Dedifferentiated amniotic fluid mesenchymal stem cell (primary cell): ENCODE measurements at regions not wholly inside any gene's neighbourhood (a gene's known extent, or its start where the extent isn't known, plus 50 kb on each side); places are given as distances from the start of the nearest gene placed in this dataset.
"Not testable (repeated sequence)": the region's sequence is repeated elsewhere in the genome, so short reads cannot be mapped to it uniquely, and the experiment has no call there.

Experiments used
- DNase-seq: peaks from one replicate; pipeline ENCODE4 v3.0.0-alpha.2; 2016; ENCODE audit errors: extremely low spot score

DNA sequence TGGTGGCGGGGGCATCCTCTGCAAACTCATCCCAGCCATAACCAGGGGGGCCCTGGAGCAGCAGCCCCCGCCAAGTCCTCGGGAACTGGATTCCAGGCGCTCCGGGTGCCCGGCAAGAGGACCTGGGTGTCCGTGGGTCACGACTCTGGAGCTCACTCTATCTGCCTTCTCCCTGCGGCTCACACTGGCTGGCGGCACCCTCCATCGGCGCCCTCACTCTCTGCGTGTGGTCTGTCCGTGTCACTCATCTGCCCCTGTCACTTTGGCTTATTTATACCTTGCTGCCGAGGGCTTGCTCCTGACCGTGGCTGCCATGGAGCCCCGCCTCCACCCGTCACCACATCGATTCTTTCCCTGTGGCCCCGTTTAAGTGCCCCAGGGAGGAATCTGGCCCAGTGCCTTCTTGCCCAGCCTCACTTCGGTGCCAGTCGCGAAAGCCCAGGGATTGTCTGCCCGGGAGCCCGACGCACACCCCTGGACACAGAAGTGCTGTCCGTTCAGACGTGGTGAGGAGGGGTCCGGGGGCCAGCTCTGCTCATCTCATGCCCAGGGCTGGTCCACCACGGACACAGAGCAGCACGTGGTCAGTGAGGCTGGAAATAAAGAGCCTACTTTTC is 115.7 kb upstream of the ZNF469 start:
- DNase-seq: not testable (repeated sequence)

DNA sequence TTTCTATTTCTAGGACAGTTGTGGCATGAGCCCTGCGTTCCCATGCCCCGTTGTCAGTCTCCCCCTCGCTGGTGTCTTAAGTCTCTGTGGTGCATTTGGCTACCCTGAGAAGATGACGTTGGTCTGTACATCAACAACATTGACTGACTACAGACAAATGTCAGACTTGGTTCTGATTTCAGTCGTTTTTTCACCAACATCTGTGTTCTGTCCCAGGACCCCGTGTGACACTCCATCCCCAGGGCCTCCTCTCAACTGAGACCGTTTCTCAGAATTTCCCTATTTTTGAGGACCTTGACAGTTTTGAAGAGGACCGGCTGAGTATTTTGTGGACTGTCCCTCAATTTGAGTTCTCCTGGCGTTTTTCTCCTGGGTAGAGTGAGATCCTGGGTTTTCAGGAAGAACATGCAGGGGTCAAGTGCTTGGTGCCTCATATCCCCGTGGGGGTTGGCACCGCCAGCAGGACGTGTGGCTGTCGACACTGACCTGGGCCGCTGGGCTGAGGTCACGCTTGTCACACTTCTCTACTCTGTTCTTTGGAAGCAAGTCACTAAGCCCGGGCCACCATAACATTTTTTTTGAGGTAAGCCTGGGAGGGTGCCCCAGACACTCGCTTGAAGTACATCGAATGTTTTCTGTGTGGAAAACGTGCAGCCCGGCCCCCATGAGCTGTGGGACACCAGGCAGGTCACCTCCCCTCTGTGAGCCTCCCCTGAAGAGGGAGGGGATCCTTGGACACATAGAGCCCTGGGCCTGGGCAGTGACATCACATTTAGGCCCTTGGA is 114.4 kb upstream of the ZNF469 start:
- DNase-seq: not testable (repeated sequence)

DNA sequence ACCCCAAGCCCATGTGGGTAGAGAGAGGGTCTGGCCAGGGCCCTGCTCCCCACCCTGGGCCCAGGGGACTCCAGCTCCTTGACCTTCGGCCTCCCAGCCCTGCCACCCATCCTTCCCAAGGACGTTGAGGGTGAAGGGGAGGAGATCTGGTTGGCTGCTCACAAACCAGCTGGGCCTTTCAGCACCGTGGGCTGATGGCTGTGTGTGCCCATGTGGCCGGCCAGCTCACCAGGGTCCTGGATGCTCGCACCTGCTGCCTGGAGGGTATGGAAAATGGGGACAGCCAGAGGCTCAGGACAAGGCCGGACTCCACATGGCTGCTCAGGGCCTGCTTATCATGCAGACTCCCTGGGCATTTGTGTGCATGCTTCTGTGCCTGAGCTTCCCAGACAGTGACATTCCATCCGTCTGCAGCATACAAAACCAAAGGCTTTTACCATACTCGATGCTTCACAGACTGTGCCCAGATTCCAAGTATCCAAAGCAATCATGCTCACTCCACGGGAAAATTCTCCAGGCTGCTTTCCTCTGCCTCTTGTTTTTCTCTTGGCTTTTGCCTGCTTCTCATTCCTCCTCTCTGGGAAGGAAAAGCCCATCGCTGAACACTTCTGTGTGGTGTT is 112.5 kb upstream of the ZNF469 start:
- DNase-seq: not testable (repeated sequence)

DNA sequence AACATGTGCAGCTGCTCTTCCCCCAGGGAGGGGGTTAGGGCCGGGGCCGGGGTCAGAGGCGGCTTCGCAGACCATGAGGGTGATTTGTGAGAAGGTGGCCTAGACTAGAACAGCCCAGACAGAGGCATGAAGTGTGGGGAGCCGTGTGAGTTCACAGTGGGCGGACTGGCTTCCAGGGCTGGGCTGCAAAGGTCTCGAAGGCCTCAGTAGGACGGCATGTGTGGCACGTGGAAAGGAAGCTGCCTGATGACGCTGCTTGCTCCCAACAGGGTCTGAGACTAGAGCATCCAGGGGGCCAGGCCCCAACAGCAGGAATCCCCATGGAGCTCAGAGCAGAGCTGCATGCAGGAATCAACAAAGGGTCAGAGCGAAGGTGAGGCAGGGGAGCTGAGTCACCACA is 111.5 kb upstream of the ZNF469 start:
- not testable (repeated sequence) for DNase-seq

DNA sequence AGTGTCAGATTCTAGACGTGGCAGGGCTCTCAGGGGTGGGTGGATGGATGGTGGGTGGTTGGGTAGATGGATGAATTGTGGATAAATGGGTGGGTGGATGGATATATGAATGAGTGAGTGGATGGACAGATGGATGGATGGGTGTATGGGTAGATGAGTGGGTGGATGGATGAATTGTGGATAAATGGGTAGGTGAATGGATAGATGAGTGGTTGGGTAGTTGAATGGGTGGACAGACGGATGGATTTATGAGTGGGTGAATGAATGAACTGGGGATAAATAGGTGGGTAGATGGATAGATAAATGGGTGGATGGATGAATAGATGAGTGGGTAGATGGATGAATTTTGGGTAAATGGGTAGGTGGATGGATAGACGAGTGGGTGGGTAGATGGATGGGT is 111.0 kb upstream of the ZNF469 start:
- DNase-seq: not testable (repeated sequence)

DNA sequence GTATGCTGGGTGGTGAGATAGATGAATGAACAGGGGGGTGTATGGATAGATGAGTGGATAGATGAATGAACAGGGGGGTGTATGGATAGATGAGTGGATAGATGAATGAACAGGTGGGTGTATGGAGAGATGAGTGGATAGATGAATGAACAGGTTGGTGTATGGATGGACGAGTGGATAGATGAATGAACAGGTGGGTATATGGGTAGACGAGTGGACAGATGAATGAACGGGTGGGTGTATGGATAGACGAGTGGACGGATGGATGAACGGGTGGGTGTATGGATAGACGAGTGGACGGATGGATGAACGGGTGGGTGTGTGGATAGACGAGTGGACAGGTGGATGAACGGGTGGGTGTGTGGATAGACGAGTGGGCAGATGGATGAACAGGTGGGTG is 110.3 kb upstream of the ZNF469 start:
- DNase-seq: not testable (repeated sequence)

DNA sequence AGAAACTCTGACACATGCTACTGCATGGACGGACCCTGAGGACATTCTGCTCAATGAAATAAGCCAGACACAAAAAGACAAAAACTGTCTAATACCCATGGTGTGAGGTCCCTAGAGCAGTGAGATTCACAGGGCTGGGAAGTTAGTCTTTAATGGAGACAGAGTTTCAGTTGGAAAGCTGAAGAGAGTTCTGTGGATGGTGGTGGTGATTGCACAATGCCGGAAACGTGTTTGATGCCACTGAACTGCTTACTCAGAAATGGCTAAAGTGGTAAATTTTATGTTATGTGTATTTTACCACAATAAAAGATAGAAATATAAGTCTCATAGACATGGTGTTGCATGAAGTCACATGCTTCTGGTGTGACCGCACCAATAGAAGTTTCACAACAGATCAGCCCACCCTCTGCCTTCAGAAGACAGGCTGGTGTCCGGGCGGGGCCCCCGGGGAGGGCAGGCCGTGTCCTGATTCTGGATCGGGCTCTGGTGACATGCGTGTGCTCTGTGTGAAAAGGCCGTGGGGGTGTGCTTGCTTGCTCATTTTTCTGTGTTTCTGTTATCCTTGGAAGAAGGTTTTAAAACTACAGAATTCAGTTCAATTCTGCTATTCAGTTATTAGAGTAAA is 108.5 kb upstream of the ZNF469 start:
- DNase-seq: peak; percentile 35

DNA sequence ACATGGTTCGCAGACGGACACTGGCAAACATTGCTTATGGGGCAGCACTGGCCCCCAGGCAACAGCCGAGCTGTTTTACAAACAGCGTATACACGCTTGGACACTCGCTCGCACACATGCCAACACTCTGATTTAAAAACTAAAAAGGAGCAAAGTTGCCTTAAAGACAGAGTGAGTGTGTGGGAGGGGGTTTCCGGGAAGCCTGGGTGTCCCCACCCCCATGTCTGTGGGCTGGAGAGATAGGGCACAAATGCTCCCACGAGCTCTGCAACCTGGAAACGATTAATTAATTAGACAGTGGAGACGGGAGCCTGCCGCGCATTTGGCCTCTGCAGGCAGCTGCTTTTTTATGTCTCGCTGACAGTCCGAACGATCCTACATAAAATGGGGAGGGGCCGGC is 107.9 kb upstream of the ZNF469 start:
- no peak for DNase-seq

DNA sequence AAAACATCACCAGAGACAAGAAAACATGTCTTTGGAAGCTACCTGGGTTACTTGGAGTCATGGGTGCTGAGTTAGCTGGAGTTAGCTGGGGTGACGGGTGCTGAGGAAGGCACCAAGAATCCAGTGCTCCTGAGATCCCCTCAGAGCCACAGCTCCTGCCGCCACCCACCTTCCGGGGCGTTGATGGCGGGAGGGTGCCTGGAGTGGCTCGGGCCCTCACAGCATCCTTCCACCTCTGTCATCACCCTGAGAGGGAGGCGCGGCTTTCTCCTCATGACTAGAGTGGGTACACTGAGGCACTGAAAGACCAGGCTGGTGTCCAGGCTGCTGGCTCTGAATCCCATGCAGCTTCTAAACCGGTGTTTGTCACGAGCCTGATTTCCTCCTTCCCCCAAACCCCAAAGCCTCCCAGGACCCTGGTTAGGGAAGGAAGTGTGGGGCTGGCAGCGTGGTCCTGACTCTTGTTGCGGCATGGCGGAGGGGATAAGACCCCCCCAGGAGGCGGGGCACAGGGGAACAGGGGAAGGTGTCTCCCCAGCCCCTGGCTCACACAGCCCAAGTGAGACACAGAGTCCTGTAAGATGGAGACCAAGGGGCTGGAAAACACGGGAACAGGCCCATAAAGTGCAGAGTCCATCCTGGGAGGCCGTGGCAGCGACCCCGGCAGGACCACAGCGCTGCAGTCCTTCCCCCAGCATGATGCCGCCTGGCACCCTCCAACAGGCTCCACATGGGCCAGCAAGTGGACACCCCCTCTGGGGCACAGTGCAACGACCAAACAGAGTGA is 107.2 kb upstream of the ZNF469 start:
- not testable (repeated sequence) for DNase-seq

DNA sequence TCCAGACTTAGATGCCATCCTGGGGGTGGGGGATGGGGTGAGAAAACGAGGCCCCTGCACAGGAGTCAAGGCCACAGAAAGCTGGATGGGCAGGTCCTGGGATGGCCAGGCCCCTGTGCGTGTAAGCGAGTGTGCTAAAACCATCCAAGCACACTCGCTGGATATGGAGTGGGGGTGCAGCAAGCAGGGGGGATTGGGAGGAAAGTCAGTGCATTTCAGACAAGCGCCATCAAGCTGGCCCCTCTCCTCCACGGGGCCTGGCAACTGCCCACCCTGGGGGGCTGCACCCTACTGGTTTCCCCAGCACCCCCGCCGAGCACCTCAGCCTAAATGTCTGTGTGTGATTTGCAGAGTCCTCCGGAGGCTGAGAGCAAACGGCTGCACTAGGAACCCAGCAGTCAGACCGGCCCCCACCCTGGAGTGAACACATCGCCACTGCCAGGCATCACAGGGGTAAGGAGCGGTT is 106.6 kb upstream of the ZNF469 start:
- not testable (repeated sequence) for DNase-seq

DNA sequence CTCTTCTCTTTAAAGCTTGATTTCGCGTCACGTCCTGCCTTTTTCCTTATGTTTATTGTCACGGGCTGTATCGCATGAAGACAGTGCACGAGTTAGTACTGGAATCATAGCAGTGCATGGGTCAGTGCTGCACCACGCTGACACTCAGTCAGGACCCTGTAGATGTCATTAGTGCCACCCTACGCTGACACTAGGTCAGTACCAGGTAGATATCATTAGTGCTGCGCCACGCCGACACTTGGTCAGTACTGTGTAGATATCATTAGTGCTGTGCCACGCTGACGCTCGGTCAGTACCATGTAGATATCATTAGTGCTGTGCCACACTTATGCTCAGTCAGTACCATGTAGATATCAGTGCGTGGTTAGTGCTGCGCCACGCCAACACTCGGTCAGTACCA is 106.2 kb upstream of the ZNF469 start:
- DNase-seq: no peak

DNA sequence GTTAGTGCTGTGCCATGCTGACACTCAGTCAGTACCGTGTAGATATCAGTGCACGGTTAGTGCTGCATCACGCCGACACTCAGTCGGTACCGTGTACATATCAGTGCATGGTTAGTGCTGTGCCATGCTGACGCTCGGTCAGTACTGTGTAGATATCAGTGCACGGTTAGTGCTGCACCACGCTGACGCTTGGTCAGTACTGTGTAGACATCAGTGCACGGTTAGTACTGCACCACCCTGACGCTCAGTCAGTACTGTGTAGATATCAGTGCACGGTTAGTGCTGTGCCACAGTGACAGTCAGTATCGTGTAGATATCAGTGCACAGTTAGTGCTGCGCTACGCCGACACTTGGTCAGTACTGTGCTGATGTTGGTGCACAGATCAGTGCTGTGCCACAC is 102.8 kb upstream of the ZNF469 start:
- DNase-seq: no peak

DNA sequence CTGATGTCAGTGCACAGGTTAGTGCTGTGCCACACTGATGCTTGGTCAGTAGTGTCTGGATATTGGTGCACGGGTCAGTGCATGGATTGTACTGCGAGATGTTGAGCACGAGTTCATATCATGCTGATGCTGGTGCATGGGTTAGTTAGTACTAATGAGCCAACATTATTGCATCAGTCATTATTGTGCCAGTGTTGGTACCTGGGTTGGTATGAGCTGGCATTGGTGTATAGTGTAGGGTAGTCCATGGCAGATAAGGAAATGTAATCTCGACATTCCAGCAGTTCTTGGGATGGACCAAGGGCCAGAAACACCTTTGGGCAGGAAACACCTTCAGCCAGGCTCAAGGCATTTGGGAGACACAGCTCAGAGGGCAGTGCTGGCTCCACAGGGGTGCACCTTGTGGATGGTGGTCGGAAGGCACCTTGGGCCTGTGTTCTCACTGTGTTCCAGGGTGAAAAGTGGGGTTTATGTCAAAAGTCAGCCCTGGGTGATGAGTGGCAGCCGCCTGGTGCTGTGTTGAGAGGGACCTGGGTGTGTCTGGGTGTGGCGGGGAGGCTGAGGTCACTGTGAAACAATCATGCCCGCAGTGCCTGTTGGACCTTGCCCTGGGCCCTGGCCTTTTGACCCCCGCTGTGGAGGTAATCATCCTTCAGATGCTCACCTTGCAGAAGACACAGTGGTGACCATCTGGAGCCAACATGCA is 100.7 kb upstream of the ZNF469 start:
- no peak for DNase-seq

DNA sequence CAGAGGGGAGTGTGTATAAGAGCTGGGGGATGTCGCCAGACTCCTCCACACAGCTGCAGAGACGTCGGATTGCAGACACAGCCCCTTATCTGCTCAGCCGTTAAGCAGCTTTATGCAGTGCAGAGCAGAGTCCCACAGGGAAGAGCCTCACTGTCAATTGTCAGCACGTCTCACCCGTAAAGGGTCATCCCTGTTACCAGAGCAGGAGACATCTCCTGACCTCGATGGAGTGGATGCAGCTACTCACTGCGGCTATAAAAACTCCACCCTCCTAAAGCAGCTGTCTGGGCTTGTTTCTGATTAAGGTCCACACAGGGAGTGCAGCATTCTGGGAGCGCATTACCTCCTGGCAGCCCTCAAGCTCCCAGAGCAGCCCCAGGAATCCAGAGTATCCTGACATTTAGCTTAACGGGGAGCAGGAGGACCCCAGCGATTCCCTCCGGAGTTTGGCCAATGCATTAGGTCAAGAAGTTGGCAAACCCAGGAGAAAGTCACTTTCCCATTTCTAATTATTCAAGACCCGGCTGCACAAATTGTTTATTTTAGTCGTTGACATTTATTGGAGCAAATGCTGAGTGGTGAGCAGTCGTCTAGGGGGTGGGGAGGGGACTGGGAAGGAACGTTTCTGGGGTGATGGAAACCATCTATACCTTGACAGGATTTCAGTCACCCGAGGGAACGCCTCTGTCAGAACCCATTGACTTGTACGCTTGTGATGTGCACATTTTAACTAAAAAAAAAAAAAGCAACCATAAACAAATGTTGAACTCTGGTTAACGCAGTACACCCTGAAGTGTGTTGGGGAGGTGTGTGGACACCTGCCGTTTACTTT is 100.0 kb upstream of the ZNF469 start:
- no peak for DNase-seq

DNA sequence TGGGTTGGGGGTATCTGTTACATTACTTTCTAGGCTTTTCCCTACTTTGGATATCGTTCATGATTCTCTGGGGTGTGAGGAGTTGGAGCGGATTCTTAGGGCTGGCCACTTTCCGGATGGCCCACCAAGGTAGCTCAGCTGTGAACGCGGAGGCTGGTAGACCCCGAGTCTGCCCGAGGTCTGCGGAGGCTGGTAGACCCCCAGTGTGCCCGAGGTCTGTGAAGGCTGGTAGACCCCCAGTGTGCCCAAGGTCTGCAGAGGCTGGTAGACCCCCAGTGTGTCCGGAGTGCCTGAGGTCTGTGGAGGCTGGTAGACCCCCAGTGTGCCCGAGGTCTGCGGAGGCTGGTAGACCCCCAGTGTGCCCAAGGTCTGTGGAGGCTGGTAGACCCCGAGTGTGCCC is 99.2 kb upstream of the ZNF469 start:
- DNase-seq: no peak

DNA sequence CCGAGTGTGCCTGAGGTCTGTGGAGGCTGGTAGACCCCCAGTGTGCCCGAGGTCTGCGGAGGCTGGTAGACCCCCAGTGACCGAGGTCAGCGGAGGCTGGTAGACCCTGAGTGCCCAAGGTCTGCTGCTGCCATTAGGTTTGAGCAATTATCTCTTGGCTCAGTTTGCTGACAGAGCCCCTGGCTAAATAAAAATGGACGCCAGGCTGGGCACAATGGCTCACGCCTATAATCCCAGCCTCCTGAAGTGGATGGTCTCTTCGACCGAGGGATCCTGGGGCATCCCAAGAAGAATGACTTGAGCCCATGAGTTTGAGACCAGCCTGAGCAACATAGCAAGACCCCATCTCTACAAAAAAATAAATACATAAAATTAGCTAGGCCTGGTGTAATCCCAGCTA is 98.7 kb upstream of the ZNF469 start:
- no peak for DNase-seq

DNA sequence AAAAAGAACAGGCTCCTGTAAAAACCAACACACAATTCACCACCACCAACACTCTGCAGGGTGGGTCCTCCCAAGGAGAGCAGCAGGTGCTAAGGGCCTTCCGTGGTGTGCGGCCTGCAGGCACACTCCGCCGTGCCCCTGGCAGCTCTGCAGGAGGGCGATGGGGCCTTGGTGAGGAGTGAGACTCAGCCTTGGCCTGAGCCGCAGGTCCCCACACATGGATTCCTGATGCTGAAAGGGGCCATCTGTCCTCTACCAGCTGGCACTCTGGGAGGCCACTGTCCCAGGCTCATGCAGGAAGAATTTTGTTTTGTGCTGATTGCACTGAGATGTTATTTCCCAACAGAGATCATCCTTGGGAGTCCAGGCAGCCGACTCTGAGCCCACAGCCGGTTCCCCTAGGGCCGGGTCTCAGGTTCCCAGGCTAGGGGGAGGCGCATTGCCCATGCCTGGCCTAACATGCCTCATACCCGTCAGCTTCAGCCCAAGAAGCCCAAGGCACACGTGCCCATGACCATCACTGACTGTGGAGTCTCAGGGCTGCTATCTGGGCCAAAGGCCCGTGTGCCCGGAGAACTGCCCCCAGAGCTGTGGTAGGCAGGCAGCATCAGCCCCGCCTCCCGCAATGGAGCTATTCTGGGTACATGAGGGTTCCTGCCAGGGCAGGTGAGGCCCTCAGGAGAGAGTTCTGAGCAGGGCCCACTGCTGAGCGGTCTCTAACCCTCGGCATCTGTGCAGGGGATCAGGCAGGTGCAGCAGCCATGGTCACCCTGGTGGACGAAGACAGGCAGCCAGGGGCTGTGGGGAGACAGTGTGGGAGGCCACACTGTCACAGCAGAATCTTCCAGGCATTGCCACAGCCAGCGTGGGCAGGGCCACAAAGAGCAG is 97.9 kb upstream of the ZNF469 start:
- DNase-seq: no peak

DNA sequence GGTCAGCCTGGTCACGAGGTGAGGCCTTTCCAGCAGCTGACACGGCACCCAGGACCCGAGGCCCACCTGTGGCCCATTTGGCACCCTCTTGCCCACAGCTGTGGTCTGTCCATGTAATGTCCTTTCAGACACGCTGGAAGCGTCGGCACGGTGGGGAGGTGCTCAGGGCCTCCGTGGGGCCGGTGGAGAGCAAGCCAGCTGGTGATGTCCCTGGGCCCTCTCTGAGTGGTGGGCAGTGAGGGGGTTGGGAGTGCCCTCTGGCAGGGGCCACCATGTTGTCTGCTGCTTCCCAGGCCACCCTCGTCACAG is 97.3 kb upstream of the ZNF469 start:
- no peak for DNase-seq

DNA sequence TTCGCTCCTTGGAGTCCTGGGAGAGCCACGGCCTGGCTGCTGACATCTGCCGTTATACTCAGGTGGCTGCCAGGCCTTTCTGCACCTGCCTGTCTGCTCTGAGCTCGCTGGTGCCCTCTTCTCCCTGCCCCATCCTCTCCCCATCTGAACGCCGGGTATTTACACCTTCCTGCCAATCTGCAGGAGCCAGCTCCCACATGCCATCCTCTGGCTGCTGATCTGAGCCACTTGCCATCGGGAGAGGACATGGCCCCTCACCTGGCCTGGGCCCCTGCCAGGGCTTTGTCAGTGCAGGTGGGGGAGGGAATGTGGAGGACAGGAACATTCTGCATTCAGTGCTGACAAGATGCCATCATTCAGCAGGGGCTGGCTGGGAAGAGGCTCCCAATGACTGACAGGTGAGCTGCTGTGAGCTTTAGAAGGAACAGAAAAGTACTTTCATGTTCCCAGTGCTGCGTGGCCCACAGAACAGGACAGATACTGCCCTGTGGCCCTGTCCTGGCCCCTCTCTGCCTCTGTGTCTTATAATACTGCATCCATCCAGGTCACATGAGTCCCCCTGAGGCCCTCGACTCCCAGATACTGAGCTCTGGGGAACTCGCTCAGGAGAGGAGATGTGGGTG is 96.3 kb upstream of the ZNF469 start:
- no peak for DNase-seq
